K562 (cell line): ENCODE measurements at regions not wholly inside any gene's neighbourhood (a gene's known extent, or its start where the extent isn't known, plus 50 kb on each side); places are given as distances from the start of the nearest gene placed in this dataset.

Experiments
- ATAC-seq: fragments of 200-7000 bp; cut with Tn5 transposase; 3 replicates; pipeline ENCODE4 v1.9.1; 2020; ENCODE audit warnings: moderate library complexity
- BruUV-seq: library from RNA; stranded (reverse); fragments of 400-500 nt; replicated peaks from 2 replicates; lab custom pipeline; 2021; lab: Mats Ljungman, UMichigan
- CTCF ChIA-PET: fragments of 300-600 bp; formaldehyde crosslinking; extraction: SDS; loops from one replicate; lab custom pipeline; 2021; ENCODE audit warnings: low intra/inter-chr PET ratio; lab: Yijun Ruan, JAX
- POLR2A ChIA-PET: fragments of 300-600, 350-650 bp; sonication (Branson Sonifier 250); formaldehyde crosslinking; extraction: SDS; loops from one replicate; lab custom pipeline; 2021; ENCODE audit warnings: antibody characterized with exemption, inconsistent platforms; lab: Yijun Ruan, JAX
- DNase-seq, 4 experiments: peaks; one replicate each; pipeline versions ENCODE4 v3.0.0 to v3.0.0-alpha.2; 2011 to 2018; ENCODE audit warnings: low spot score in 3 of 4, mixed read lengths in 3 of 4; ENCODE audit errors: extremely low read depth in 1 of 4
- FAIRE-seq: peaks from 2 replicates; lab custom pipeline; 2011; peaks lifted over from hg19 to GRCh38; lab: Jason Lieb, UNC
- H2AFZ ChIP-seq: 2 replicates; pipeline ENCODE4 v1.6.0; 2011; ENCODE audit warnings: low read depth, low read length, control low read depth, inconsistent platforms
- H3K27ac ChIP-seq: fragments of 200-600 bp; 3 replicates; pipeline ENCODE4 v1.8.0; 2011; ENCODE audit warnings: low read depth, mild to moderate bottlenecking, control low read depth, inconsistent platforms, low read length, moderate library complexity, mixed read lengths; ENCODE audit errors: extremely low read depth
- H3K27me3 ChIP-seq, 2 experiments: fragments of 300-600 bp in 1 of 2; 2 replicates in 1 of 2; 3 replicates in 1 of 2; pipeline versions ENCODE4 v1.6.0 to v1.8.0; 2011; ENCODE audit warnings: inconsistent platforms in 2 of 2, low read length in 2 of 2, mild to moderate bottlenecking in 1 of 2, mixed read lengths in 1 of 2, moderate library complexity in 1 of 2; ENCODE audit not compliant: control insufficient read depth in 2 of 2, insufficient read depth in 2 of 2
- H3K36me3 ChIP-seq: fragments of 300-600 bp; 3 replicates; pipeline ENCODE4 v1.8.0; 2011; ENCODE audit warnings: mild to moderate bottlenecking, low read length, inconsistent platforms; ENCODE audit not compliant: control insufficient read depth, insufficient read depth
- H3K4me1 ChIP-seq, 2 experiments: fragments of 200-600 bp in 1 of 2; replicated peaks in 1 of 2; 2 replicates in 1 of 2; 3 replicates in 1 of 2; pipeline versions ENCODE4 v1.5.1 to v1.8.0; 2011; ENCODE audit warnings: inconsistent platforms in 2 of 2, low read length in 2 of 2, mild to moderate bottlenecking in 1 of 2, mixed read lengths in 1 of 2, moderate library complexity in 1 of 2; ENCODE audit not compliant: control insufficient read depth in 2 of 2, insufficient read depth in 2 of 2
- H3K4me2 ChIP-seq: 2 replicates; pipeline ENCODE4 v1.6.1; 2011; ENCODE audit warnings: low read length, control low read depth, inconsistent platforms, mixed read lengths; ENCODE audit not compliant: insufficient read depth
- H3K4me3 ChIP-seq: fragments of 200-600 bp; sonication (generic), shearing (Covaris generic); 2 replicates; pipeline ENCODE4 v1.5.1; 2016; ENCODE audit warnings: control low read depth, inconsistent platforms
- H3K79me2 ChIP-seq: fragments of 200-600 bp; 3 replicates; pipeline ENCODE4 v1.8.0; 2011; ENCODE audit warnings: low read length, inconsistent platforms; ENCODE audit not compliant: control insufficient read depth, insufficient read depth
- H3K9ac ChIP-seq, 2 experiments: 2 replicates each; pipeline versions ENCODE4 v1.6.0 to v1.6.1; 2011; ENCODE audit warnings: low read depth in 2 of 2, low read length in 2 of 2, control low read depth in 1 of 2, inconsistent platforms in 1 of 2, mild to moderate bottlenecking in 1 of 2, mixed read lengths in 1 of 2; ENCODE audit not compliant: insufficient read depth in 1 of 2
- H3K9me1 ChIP-seq: one replicate; pipeline ENCODE4 v1.6.0; 2011; ENCODE audit warnings: inconsistent platforms, mild to moderate bottlenecking, low read length, moderate library complexity; ENCODE audit not compliant: control insufficient read depth, insufficient read depth
- H3K9me3 ChIP-seq: replicated peaks from 2 replicates; pipeline ENCODE4 v1.5.1; 2011; ENCODE audit warnings: low read depth, low read length, inconsistent platforms; ENCODE audit not compliant: control insufficient read depth, insufficient read depth
- H4K20me1 ChIP-seq: replicated peaks from 2 replicates; pipeline ENCODE4 v1.6.1; 2011; ENCODE audit warnings: low read length, inconsistent platforms, mixed read lengths; ENCODE audit not compliant: control insufficient read depth, insufficient read depth
- CUX1 ChIP-seq: fragments of 200-800 bp; sonication (Bioruptor generic); IDR thresholded peaks from 2 replicates; pipeline ENCODE4 v1.6.1; 2016; ENCODE audit warnings: missing genetic modification characterization, missing compliant biosample characterization
- FOXK2 ChIP-seq, 2 experiments: fragments of 450-650 bp; IDR thresholded peaks in 1 of 2; conservative IDR thresholded peaks in 1 of 2; 2 replicates each; pipeline ENCODE4 v1.6.1; 2016; ENCODE audit warnings: low read depth in 2 of 2, mild to moderate bottlenecking in 1 of 2
- MED1 ChIP-seq: sonication (generic); formaldehyde crosslinking; IDR thresholded peaks from 2 replicates; pipeline ENCODE4 v1.8.1; 2023; ENCODE audit warnings: missing genetic modification reagents, borderline replicate concordance
- MTA2 ChIP-seq: fragments of 450-650 bp; IDR thresholded peaks from 2 replicates; pipeline ENCODE4 v1.6.1; 2016; ENCODE audit warnings: low read depth
- PHB2 ChIP-seq: fragments of 450-650 bp; IDR thresholded peaks from 2 replicates; pipeline ENCODE4 v1.6.1; 2017; ENCODE audit warnings: low read depth
- POLR2AphosphoS2 ChIP-seq: IDR thresholded peaks from 2 replicates; pipeline ENCODE4 v1.6.1; 2012; ENCODE audit warnings: low read length, improper control_type of control experiment
- RHOXF2B ChIP-seq: fragments of 250-450 bp; sonication (Bioruptor Pico); conservative IDR thresholded peaks from 2 replicates; pipeline ENCODE4 v1.5.1; 2021
- ZEB2 ChIP-seq: fragments of 450-650 bp; IDR thresholded peaks from 2 replicates; pipeline ENCODE4 v1.6.1; 2016
- ZNF407 ChIP-seq: fragments of 450-650 bp; IDR thresholded peaks from 2 replicates; pipeline ENCODE4 v1.6.1; 2016; ENCODE audit warnings: low read depth
- ZSCAN29 ChIP-seq: fragments of 450-650 bp; IDR thresholded peaks from 2 replicates; pipeline ENCODE4 v1.6.1; 2017
- in situ Hi-C: fragments of 300-500 bp; cut with MboI; formaldehyde crosslinking; loops from 4 replicates; pipeline ENCODE4 v1.15.0; 2018; ENCODE audit warnings: inconsistent platforms, mixed read lengths
- intact Hi-C: fragments of 100-400 bp; cut with micrococcal nuclease; formaldehyde crosslinking; loops from 2 replicates; pipeline ENCODE4 v1.14.2; 2022

- TF ChIP-seq CUX1: no peak
- TF ChIP-seq PHB2: no peak
- TF ChIP-seq, all 486 proteins: peak for 0
Measured at GRCh38 chr5:23450187-23450586, 57.2 kb upstream of the PRDM9 start (continued).

GRCh38 chr5:23448627-23449026, 58.8 kb upstream of the PRDM9 start:
- H3K4me1 ChIP-seq: no peaks in the 10 kb centered on the region
- intact Hi-C loops: no loop called here
- H3K9me3 ChIP-seq: no peaks in the 10 kb centered on the region
- H3K4me3 ChIP-seq: no peak overlapping the region
- no peak for ATAC-seq
- no peak overlapping the region for H3K4me2 ChIP-seq
- no peaks in the 10 kb centered on the region for H3K9me1 ChIP-seq
- H3K27ac ChIP-seq: no peak overlapping the region
- no peak for FAIRE-seq
- H4K20me1 ChIP-seq: no peaks in the 10 kb centered on the region
- H3K79me2 ChIP-seq: no peaks in the 10 kb centered on the region
- CTCF ChIA-PET: no interaction called here
- no peak overlapping the region for H2AFZ ChIP-seq
- POLR2A ChIA-PET: interaction anchor here (1.3 kb wide), 2 partner anchors 11 to 39 kb away, joined by 3 read pairs; no protein-coding TSS in a partner anchor
- DNase-seq: no peak
- BruUV-seq: no TSS peak
- H3K9ac ChIP-seq: no peak overlapping the region
- H3K27me3 ChIP-seq: no peaks in the 10 kb centered on the region
- in situ Hi-C loops: no loop called here
- no peaks in the 10 kb centered on the region for H3K36me3 ChIP-seq
- no peak for TF ChIP-seq ZSCAN29
- TF ChIP-seq RHOXF2B (CRISPR knock-in tag): no peak
- TF ChIP-seq POLR2AphosphoS2: no peak
- no peak for TF ChIP-seq FOXK2 (conservative IDR thresholded peaks at IDR 0.05 in 1 of 2, IDR thresholded peaks at IDR 0.05 in 1 of 2; ENCODE audit: low read depth in 2 of 2)
- no peak for TF ChIP-seq ZNF407
- no peak for TF ChIP-seq MED1 (CRISPR knock-in tag)
- TF ChIP-seq MTA2: no peak
- no peak for TF ChIP-seq ZEB2
